Loucy (cell line): ENCODE measurements at regions not wholly inside any gene's neighbourhood (a gene's known extent, or its start where the extent isn't known, plus 50 kb on each side); places are given as distances from the start of the nearest gene placed in this dataset.

Experiments
- H2AFZ ChIP-seq: fragments of 200-600 bp; sonication (generic); 2 replicates; pipeline ENCODE4 v1.6.0; 2016; ENCODE audit warnings: antibody characterized with exemption, mild to moderate bottlenecking, low read length, moderate library complexity
- H3F3A ChIP-seq: fragments of 200-600 bp; 2 replicates; pipeline ENCODE4 v1.6.0; 2016; ENCODE audit warnings: antibody characterized with exemption, low read depth, mild to moderate bottlenecking
- H3K27me3 ChIP-seq: fragments of 200-600 bp; sonication (generic); 2 replicates; pipeline ENCODE4 v1.6.1; 2014; ENCODE audit warnings: low read length, mild to moderate bottlenecking; ENCODE audit not compliant: insufficient read depth, poor library complexity, severe bottlenecking
- H3K36me3 ChIP-seq: fragments of 200-600 bp; sonication (generic); 2 replicates; pipeline ENCODE4 v1.6.1; 2016; ENCODE audit warnings: low read length; ENCODE audit not compliant: insufficient read depth
- H3K4me1 ChIP-seq: fragments of 200-600 bp; sonication (generic); 2 replicates; pipeline ENCODE4 v1.5.1; 2014; ENCODE audit warnings: low read length, mild to moderate bottlenecking; ENCODE audit not compliant: insufficient read depth, poor library complexity, severe bottlenecking
- H3K4me2 ChIP-seq: fragments of 200-600 bp; sonication (generic); 2 replicates; pipeline ENCODE4 v1.6.0; 2014; ENCODE audit warnings: antibody characterized with exemption, low read length, low read depth, mild to moderate bottlenecking; ENCODE audit not compliant: poor library complexity, severe bottlenecking
- H3K4me3 ChIP-seq: fragments of 200-600 bp; sonication (generic); 2 replicates; pipeline ENCODE4 v1.5.1; 2014; ENCODE audit warnings: low read length, mild to moderate bottlenecking, mixed read lengths; ENCODE audit not compliant: poor library complexity, severe bottlenecking
- H3K79me2 ChIP-seq: fragments of 200-600 bp; sonication (generic); 2 replicates; pipeline ENCODE4 v1.6.1; 2014; ENCODE audit warnings: low read length; ENCODE audit not compliant: insufficient read depth
- H3K9ac ChIP-seq: fragments of 200-600 bp; sonication (generic); 2 replicates; pipeline ENCODE4 v1.6.0; 2014; ENCODE audit warnings: mild to moderate bottlenecking, low read depth, low read length, moderate library complexity; ENCODE audit not compliant: poor library complexity, severe bottlenecking
- H3K9me2 ChIP-seq: fragments of 200-600 bp; sonication (generic); replicated peaks from 2 replicates; pipeline ENCODE4 v1.6.1; 2016; ENCODE audit warnings: low read depth, low read length, mixed read lengths
- H3K9me3 ChIP-seq: fragments of 200-600 bp; sonication (generic); 2 replicates; pipeline ENCODE4 v1.6.1; 2014; ENCODE audit warnings: mild to moderate bottlenecking, antibody characterized with exemption, low read length, low read depth; ENCODE audit not compliant: insufficient read depth
- H4K20me1 ChIP-seq: fragments of 200-600 bp; sonication (generic); 2 replicates; pipeline ENCODE4 v1.6.0; 2014; ENCODE audit warnings: antibody characterized with exemption, low read length, mild to moderate bottlenecking; ENCODE audit not compliant: insufficient read depth, poor library complexity, severe bottlenecking
- EZH2phosphoT487 ChIP-seq: fragments of 200-600 bp; IDR thresholded peaks from 2 replicates; pipeline ENCODE4 v1.6.1; 2018; ENCODE audit warnings: antibody characterized with exemption, mild to moderate bottlenecking, moderate library complexity, borderline replicate concordance
- TF ChIP-seq, protein P1 (sequence below): fragments of 200-600 bp; sonication (generic); conservative IDR thresholded peaks from 2 replicates; pipeline ENCODE4 v1.5.1; 2014; ENCODE audit warnings: mild to moderate bottlenecking, antibody characterized with exemption, low read length

GRCh38 chr6:1075444-1075843 lies 236.5 kb upstream of the FOXQ1 start:
- no peaks in the 10 kb centered on the region for H4K20me1 ChIP-seq
- H3K27me3 ChIP-seq, result no peaks in the 10 kb centered on the region
- H3K79me2 ChIP-seq, result no peaks in the 10 kb centered on the region
- H3K9me3 ChIP-seq, result no peaks in the 10 kb centered on the region
- no peak overlapping the region for H3K9ac ChIP-seq
- no peaks in the 10 kb centered on the region for H3K36me3 ChIP-seq
- H2AFZ ChIP-seq, result no peak overlapping the region
- H3K4me2 ChIP-seq, result no peak overlapping the region
- H3K9me2 ChIP-seq, result no peaks in the 10 kb centered on the region
- no peaks in the 10 kb centered on the region for H3K4me1 ChIP-seq
- TF ChIP-seq EZH2phosphoT487, result no peak
- TF ChIP-seq, protein P1, sequence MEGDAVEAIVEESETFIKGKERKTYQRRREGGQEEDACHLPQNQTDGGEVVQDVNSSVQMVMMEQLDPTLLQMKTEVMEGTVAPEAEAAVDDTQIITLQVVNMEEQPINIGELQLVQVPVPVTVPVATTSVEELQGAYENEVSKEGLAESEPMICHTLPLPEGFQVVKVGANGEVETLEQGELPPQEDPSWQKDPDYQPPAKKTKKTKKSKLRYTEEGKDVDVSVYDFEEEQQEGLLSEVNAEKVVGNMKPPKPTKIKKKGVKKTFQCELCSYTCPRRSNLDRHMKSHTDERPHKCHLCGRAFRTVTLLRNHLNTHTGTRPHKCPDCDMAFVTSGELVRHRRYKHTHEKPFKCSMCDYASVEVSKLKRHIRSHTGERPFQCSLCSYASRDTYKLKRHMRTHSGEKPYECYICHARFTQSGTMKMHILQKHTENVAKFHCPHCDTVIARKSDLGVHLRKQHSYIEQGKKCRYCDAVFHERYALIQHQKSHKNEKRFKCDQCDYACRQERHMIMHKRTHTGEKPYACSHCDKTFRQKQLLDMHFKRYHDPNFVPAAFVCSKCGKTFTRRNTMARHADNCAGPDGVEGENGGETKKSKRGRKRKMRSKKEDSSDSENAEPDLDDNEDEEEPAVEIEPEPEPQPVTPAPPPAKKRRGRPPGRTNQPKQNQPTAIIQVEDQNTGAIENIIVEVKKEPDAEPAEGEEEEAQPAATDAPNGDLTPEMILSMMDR, result no peak
- no peaks in the 10 kb centered on the region for H3F3A ChIP-seq
- no peak overlapping the region for H3K4me3 ChIP-seq

GRCh38 chr6:1070085-1070521 lies 241.8 kb upstream of the FOXQ1 start:
- no peak overlapping the region for H3K4me2 ChIP-seq

DNA sequence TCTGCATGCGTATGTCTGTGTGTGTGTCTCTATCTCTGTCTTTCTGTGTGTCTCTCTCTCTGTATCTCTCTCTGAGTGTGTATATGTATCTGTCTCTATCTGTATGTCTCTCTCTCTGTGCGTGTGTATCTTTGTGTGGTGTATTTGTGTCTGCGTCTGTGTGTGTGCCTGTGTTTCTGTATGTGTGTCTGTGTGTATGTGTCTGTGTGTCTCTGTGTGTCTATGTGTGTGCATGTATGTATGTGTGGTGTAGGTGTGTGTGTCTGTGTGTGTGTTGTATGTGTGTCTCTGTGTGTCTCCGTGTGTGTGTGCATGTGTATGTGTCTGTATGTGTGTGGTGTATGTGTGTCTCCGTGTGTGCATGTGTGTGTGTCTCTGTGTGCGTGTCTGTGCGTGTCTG lies 243.0 kb upstream of the FOXQ1 start:
- H3K9me2 ChIP-seq, result no peaks in the 10 kb centered on the region
- H3K4me3 ChIP-seq, result no peak overlapping the region
- H4K20me1 ChIP-seq, result no peaks in the 10 kb centered on the region
- H3K9ac ChIP-seq, result no peak overlapping the region
- no peaks in the 10 kb centered on the region for H3K9me3 ChIP-seq
- no peak overlapping the region for H2AFZ ChIP-seq
- H3K27me3 ChIP-seq, result no peaks in the 10 kb centered on the region
- H3K79me2 ChIP-seq, result no peaks in the 10 kb centered on the region
- no peak overlapping the region for H3K4me2 ChIP-seq
- no peaks in the 10 kb centered on the region for H3F3A ChIP-seq
- no peaks in the 10 kb centered on the region for H3K4me1 ChIP-seq
- H3K36me3 ChIP-seq, result no peaks in the 10 kb centered on the region
- TF ChIP-seq EZH2phosphoT487, result no peak

More at GRCh38 chr6:1070085-1070521, 241.8 kb upstream of the FOXQ1 start:
- H3K4me1 ChIP-seq, result no peaks in the 10 kb centered on the region
- H3K9me2 ChIP-seq, result no peaks in the 10 kb centered on the region
- no peaks in the 10 kb centered on the region for H3K36me3 ChIP-seq
- H2AFZ ChIP-seq, result no peak overlapping the region
- no peaks in the 10 kb centered on the region for H3F3A ChIP-seq
- H3K4me3 ChIP-seq, result no peak overlapping the region
- no peaks in the 10 kb centered on the region for H4K20me1 ChIP-seq
- H3K27me3 ChIP-seq, result no peaks in the 10 kb centered on the region
- no peaks in the 10 kb centered on the region for H3K79me2 ChIP-seq
- H3K9me3 ChIP-seq, result no peaks in the 10 kb centered on the region
- H3K9ac ChIP-seq, result no peak overlapping the region
- TF ChIP-seq EZH2phosphoT487, result no peak
- TF ChIP-seq, protein P1, result no peak

- Histone ChIP-seq H3K36me3 (no peaks in the 10 kb centered on the region), H3K79me2 (no peaks in the 10 kb centered on the region), H3K9me2 (no peaks in the 10 kb centered on the region), H3K4me1 (no peaks in the 10 kb centered on the region), H2AFZ (no peak overlapping the region), H3K9me3 (no peaks in the 10 kb centered on the region), H3F3A (no peaks in the 10 kb centered on the region), H3K27me3 (no peaks in the 10 kb centered on the region), H3K9ac (no peak overlapping the region), H3K4me3 (no peak overlapping the region), H3K4me2 (no peak overlapping the region), H4K20me1 (no peaks in the 10 kb centered on the region)
- TF ChIP-seq, protein P1, result no peak
Observed at GRCh38 chr6:1068068-1068467, 243.8 kb upstream of the FOXQ1 start.
